ENCODE measurements at regions not wholly inside any gene's neighbourhood (a gene's known extent, or its start where the extent isn't known, plus 50 kb on each side); places are given as distances from the start of the nearest gene placed in this dataset.

DNA sequence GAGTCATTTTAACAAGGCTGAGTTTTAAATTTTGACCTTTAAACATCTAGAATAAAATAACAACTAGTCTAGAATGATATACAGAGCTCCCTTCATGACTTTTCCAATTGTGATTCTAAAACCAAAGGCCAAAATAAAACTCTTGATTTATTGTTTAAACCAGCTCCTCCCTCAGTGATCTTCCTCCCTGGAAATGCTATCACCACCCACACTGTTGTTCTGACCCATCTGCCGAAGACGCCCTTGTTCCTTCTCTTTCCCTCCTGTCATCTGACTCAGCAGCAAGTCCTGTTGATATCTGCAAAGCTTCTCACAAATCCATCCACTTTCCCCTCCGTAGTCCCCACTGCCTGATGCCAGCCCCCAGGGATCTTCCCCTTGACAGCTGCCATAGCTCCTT lies 231.6 kb upstream of the DYNLRB2 start:
- Histone ChIP-seq H3K9me3 (ENCODE audit: control insufficient read depth, insufficient read depth, low read length) (no peaks in the 10 kb centered on the region), H3K27me3 (ENCODE audit: control insufficient read depth, insufficient read depth, low read length) (no peaks in the 10 kb centered on the region), H3K27ac (ENCODE audit: low read depth, low read length) (no peak overlapping the region), H3K4me3 (ENCODE audit: low read depth, low read length) (no peak overlapping the region)
- no peak for DNase-seq (ENCODE audit: low read depth, low spot score)
- POLR2A ChIA-PET, result no interaction called here
- CTCF ChIA-PET, result interaction anchor here (1.1 kb wide), 1 partner anchor 9 kb away, joined by 3 read pairs; no protein-coding TSS in a partner anchor
- TF ChIP-seq, protein P1, sequence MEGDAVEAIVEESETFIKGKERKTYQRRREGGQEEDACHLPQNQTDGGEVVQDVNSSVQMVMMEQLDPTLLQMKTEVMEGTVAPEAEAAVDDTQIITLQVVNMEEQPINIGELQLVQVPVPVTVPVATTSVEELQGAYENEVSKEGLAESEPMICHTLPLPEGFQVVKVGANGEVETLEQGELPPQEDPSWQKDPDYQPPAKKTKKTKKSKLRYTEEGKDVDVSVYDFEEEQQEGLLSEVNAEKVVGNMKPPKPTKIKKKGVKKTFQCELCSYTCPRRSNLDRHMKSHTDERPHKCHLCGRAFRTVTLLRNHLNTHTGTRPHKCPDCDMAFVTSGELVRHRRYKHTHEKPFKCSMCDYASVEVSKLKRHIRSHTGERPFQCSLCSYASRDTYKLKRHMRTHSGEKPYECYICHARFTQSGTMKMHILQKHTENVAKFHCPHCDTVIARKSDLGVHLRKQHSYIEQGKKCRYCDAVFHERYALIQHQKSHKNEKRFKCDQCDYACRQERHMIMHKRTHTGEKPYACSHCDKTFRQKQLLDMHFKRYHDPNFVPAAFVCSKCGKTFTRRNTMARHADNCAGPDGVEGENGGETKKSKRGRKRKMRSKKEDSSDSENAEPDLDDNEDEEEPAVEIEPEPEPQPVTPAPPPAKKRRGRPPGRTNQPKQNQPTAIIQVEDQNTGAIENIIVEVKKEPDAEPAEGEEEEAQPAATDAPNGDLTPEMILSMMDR (IDR thresholded peaks at IDR 0.05; ENCODE audit: low read depth, low read length), result no peak

DNA sequence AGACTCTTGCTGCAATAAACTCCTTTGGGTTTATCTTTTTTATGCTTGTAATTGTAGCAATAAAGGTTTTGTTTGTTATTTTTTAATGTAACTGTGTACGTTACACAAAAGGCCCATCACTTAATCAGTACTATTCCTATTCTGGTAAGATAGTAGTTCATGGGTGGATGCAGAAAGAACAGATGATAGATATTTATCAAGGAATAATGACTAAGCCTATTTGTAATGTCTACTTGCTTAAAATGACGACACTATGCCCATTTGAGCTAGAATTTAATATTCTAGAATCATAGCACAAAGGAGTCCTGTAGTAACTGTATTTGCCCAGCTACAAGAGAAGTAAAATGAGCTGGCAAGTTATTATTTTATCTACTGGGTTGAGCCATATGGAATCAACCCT lies 235.4 kb upstream of the DYNLRB2 start:
- Histone ChIP-seq H3K4me3 (ENCODE audit: low read depth, low read length) (no peak overlapping the region), H3K27ac (ENCODE audit: low read depth, low read length) (no peak overlapping the region), H3K27me3 (ENCODE audit: control insufficient read depth, insufficient read depth, low read length) (no peaks in the 10 kb centered on the region), H3K9me3 (ENCODE audit: control insufficient read depth, insufficient read depth, low read length) (no peaks in the 10 kb centered on the region)
- POLR2A ChIA-PET, result no interaction called here
- CTCF ChIA-PET, result interaction anchor here (1.3 kb wide), 1 partner anchor 12 kb away, joined by 3 read pairs; no protein-coding TSS in a partner anchor
- TF ChIP-seq, protein P1 (IDR thresholded peaks at IDR 0.05; ENCODE audit: low read depth, low read length), result no peak
- DNase-seq (ENCODE audit: low read depth, low spot score), result no peak

DNA sequence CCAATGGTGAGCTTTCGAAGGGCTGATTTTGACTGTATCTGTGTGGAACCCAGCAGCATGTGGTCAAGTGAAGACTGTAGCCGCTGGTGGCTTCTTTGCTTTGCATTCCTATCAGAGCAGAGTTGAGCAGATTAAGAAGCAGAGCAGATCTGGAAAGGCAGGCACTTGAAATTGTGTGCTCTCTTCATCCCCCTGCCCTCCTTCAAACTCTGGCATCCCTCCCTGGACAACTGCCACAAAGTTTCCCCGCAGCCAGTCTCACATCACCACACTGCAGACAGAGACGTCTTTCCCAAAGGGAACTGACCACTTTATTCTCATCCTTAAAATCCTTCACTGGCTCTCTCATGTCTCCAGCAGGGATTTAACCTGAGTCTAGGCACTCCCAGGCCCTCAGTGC lies 237.1 kb upstream of the DYNLRB2 start:
- H3K27me3 ChIP-seq (ENCODE audit: control insufficient read depth, insufficient read depth, low read length), result no peaks in the 10 kb centered on the region
- DNase-seq (ENCODE audit: low read depth, low spot score), result no peak
- no peaks in the 10 kb centered on the region for H3K9me3 ChIP-seq (ENCODE audit: control insufficient read depth, insufficient read depth, low read length)
- ChIA-PET CTCF (no interaction called here), POLR2A (interaction anchor here (0.6 to 0.7 kb wide), 2 partner anchors 225 to 1033 kb away, joined by 3 read pairs; no protein-coding TSS in a partner anchor)
- TF ChIP-seq, protein P1 (IDR thresholded peaks at IDR 0.05; ENCODE audit: low read depth, low read length), result no peak
- no peak overlapping the region for H3K4me3 ChIP-seq (ENCODE audit: low read depth, low read length)
- H3K27ac ChIP-seq (ENCODE audit: low read depth, low read length), result no peak overlapping the region

DNA sequence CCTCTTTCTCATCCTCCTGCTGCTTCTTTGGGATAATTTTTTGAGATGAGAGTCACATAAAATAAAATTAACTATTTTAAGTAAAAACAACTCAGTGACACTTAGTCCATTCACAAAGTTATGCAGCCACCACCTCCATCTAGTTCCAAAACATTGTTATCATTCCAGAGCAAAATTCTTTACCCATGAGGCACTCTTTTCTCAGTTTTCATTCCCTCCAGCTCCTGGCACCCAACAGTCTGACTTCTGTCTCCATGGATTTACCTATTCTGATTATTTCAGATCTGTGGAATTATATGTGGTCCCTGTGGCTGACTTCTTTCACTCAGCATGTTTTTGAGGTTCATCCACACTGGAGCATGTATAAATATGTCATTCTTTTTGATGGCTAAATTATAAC lies 239.9 kb upstream of the DYNLRB2 start:
- CTCF ChIA-PET, result no interaction called here

DNA sequence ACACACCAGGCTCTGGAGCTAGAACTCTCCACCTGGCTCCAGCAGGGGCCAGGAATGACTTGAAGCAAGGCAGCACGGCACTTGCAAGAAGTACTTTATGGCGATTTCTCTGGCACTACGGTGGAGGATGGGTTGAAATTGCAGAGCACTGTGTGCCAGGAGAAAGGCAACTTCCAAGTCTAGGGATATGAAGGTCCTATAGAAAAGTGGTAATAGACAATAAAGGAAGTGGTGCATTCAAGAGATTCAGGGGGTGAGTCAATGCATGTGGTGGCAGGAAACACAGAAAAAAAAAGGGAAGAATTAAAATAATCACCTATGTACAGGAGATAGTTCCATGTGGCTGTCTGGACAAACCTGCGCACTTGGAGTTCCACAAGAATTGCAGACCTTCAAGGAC lies 240.3 kb upstream of the DYNLRB2 start:
- Histone ChIP-seq H3K27me3 (ENCODE audit: control insufficient read depth, insufficient read depth, low read length) (no peaks in the 10 kb centered on the region), H3K9me3 (ENCODE audit: control insufficient read depth, insufficient read depth, low read length) (no peaks in the 10 kb centered on the region), H3K27ac (ENCODE audit: low read depth, low read length) (peak overlapping the region; percentile 47), H3K4me3 (ENCODE audit: low read depth, low read length) (no peak overlapping the region)
- ChIA-PET CTCF (no interaction called here), POLR2A (no interaction called here)
- DNase-seq (ENCODE audit: low read depth, low spot score), result no peak
- TF ChIP-seq, protein P1 (IDR thresholded peaks at IDR 0.05; ENCODE audit: low read depth, low read length), result no peak

More for the DNA sequence above, 239.9 kb upstream of the DYNLRB2 start:
- H3K4me3 ChIP-seq (ENCODE audit: low read depth, low read length), result no peak overlapping the region
- TF ChIP-seq, protein P1 (IDR thresholded peaks at IDR 0.05; ENCODE audit: low read depth, low read length), result no peak
- peak; percentile 18 for DNase-seq (ENCODE audit: low read depth, low spot score)
- POLR2A ChIA-PET, result no interaction called here
- H3K27me3 ChIP-seq (ENCODE audit: control insufficient read depth, insufficient read depth, low read length), result no peaks in the 10 kb centered on the region
- peak overlapping the region; percentile 65 for H3K27ac ChIP-seq (ENCODE audit: low read depth, low read length)
- no peaks in the 10 kb centered on the region for H3K9me3 ChIP-seq (ENCODE audit: control insufficient read depth, insufficient read depth, low read length)
